Fibroblast of lung (primary cell): ENCODE measurements at regions not wholly inside any gene's neighbourhood (a gene's known extent, or its start where the extent isn't known, plus 50 kb on each side); places are given as distances from the start of the nearest gene placed in this dataset.

ENCODE experiments used
- DNase-seq, 2 donors: peaks; one replicate each; pipeline versions ENCODE4 v3.0.0 to v3.0.0-alpha.2; 2010; ENCODE audit warnings: low read depth in 2 of 2
- H2AFZ ChIP-seq: 2 replicates; pipeline ENCODE4 v1.5.1; 2012; ENCODE audit warnings: low read length, control low read depth, inconsistent platforms
- H3K27ac ChIP-seq: 2 replicates; pipeline ENCODE4 v1.5.1; 2011; ENCODE audit warnings: low read length, control low read depth; ENCODE audit not compliant: insufficient read depth
- H3K27me3 ChIP-seq: 2 replicates; pipeline ENCODE4 v1.5.1; 2011; ENCODE audit warnings: mild to moderate bottlenecking, low read length; ENCODE audit not compliant: control insufficient read depth, insufficient read depth
- H3K36me3 ChIP-seq: 2 replicates; pipeline ENCODE4 v1.5.1; 2011; ENCODE audit warnings: low read length; ENCODE audit not compliant: control insufficient read depth, insufficient read depth
- H3K4me1 ChIP-seq: 2 replicates; pipeline ENCODE4 v1.5.1; 2011; ENCODE audit warnings: low read length; ENCODE audit not compliant: control insufficient read depth, insufficient read depth; ENCODE audit errors: extremely low read depth
- H3K4me2 ChIP-seq: 2 replicates; pipeline ENCODE4 v1.5.1; 2011; ENCODE audit warnings: low read length, control low read depth; ENCODE audit not compliant: insufficient read depth; ENCODE audit errors: extremely low read depth
- H3K4me3 ChIP-seq, 4 experiments: fragments of 200-600 bp in 1 of 4; sonication (generic) in 1 of 4; replicated peaks in 1 of 4; 2 replicates each; pipeline ENCODE4 v1.5.1; 2011 to 2016; ENCODE audit warnings: low read length in 4 of 4, low read depth in 3 of 4, mild to moderate bottlenecking in 3 of 4, control low read depth in 2 of 4, inconsistent platforms in 1 of 4, mixed read lengths in 1 of 4; ENCODE audit not compliant: insufficient read depth in 1 of 4; ENCODE audit errors: control extremely low read depth in 1 of 4
- H3K79me2 ChIP-seq: 2 replicates; pipeline ENCODE4 v1.5.1; 2012; ENCODE audit warnings: mild to moderate bottlenecking, low read length, inconsistent platforms; ENCODE audit not compliant: control insufficient read depth, insufficient read depth
- H3K9ac ChIP-seq: 2 replicates; pipeline ENCODE4 v1.5.1; 2011; ENCODE audit warnings: mild to moderate bottlenecking, low read length, control low read depth; ENCODE audit not compliant: insufficient read depth
- H3K9me3 ChIP-seq: 2 replicates; pipeline ENCODE4 v1.5.1; 2012; ENCODE audit warnings: low read depth, low read length; ENCODE audit not compliant: control insufficient read depth, insufficient read depth
- H4K20me1 ChIP-seq: 2 replicates; pipeline ENCODE4 v1.5.1; 2011; ENCODE audit warnings: low read length; ENCODE audit not compliant: control insufficient read depth, insufficient read depth; ENCODE audit errors: extremely low read depth
- CTCF ChIP-seq, 2 donors: IDR thresholded peaks in 1 of 2; conservative IDR thresholded peaks in 1 of 2; 1 replicate in 1 of 2; 2 replicates in 1 of 2; pipeline ENCODE4 v1.5.1; 2011 to 2012; ENCODE audit warnings: low read length in 2 of 2, control low read depth in 1 of 2, inconsistent platforms in 1 of 2, low read depth in 1 of 2, mild to moderate bottlenecking in 1 of 2
- EZH2 ChIP-seq: IDR thresholded peaks from 2 replicates; pipeline ENCODE4 v1.5.1; 2012; ENCODE audit warnings: low read length, control low read depth, mild to moderate bottlenecking; ENCODE audit errors: missing control alignments

GRCh38 chr2:56128235-56128634 lies 55.6 kb upstream of the CCDC85A start:
- no peak overlapping the region for H3K9ac ChIP-seq
- no peaks in the 10 kb centered on the region for H4K20me1 ChIP-seq
- no peaks in the 10 kb centered on the region for H3K79me2 ChIP-seq
- no peak overlapping the region for H3K27ac ChIP-seq
- no peak for TF ChIP-seq CTCF (conservative IDR thresholded peaks at IDR 0.05 in 1 of 2, IDR thresholded peaks at IDR 0.05 in 1 of 2; ENCODE audit: low read depth in 1 of 2, low read length in 2 of 2)
- TF ChIP-seq EZH2, result no peak
- H3K4me3 ChIP-seq, result no peak overlapping the region
- no peaks in the 10 kb centered on the region for H3K9me3 ChIP-seq
- no peaks in the 10 kb centered on the region for H3K36me3 ChIP-seq
- no peaks in the 10 kb centered on the region for H3K4me1 ChIP-seq
- no peaks in the 10 kb centered on the region for H3K27me3 ChIP-seq
- no peak overlapping the region for H2AFZ ChIP-seq
- H3K4me2 ChIP-seq, result no peak overlapping the region
- no peak for DNase-seq

- no peak overlapping the region for H3K27ac ChIP-seq
- H3K27me3 ChIP-seq, result no peaks in the 10 kb centered on the region
- no peaks in the 10 kb centered on the region for H4K20me1 ChIP-seq
- peak; percentile 69 to 78 for TF ChIP-seq CTCF (conservative IDR thresholded peaks at IDR 0.05 in 1 of 2, IDR thresholded peaks at IDR 0.05 in 1 of 2; ENCODE audit: low read depth in 1 of 2, low read length in 2 of 2)
- TF ChIP-seq EZH2, result no peak
- H3K9me3 ChIP-seq, result no peaks in the 10 kb centered on the region
- DNase-seq, result peak; percentile 20 to 38
- H3K79me2 ChIP-seq, result no peaks in the 10 kb centered on the region
- H3K4me2 ChIP-seq, result no peak overlapping the region
- no peak overlapping the region for H3K9ac ChIP-seq
- no peaks in the 10 kb centered on the region for H3K4me1 ChIP-seq
- H2AFZ ChIP-seq, result no peak overlapping the region
- no peak overlapping the region for H3K4me3 ChIP-seq
- no peaks in the 10 kb centered on the region for H3K36me3 ChIP-seq
These were observed 53.2 kb upstream of the CCDC85A start for GRCh38 chr2:56130463-56131070.

DNA sequence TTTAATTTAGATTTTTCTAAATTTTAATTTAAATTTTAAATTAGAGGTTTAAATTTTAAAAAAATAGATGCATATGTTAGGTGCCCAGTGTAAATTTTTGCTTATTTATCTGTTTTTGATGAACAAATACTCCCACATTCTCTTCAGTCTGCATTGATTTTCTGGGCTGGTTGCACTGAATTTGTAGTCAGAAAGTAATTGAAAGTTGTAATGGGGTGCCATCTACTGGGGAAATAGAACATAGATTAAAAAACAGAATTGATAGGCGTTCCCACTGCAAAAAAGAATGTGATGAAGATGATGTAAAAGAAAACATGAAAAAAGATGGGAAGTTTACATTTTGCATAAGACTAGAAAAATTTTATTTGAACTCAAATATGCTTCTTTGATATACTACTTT lies 51.7 kb upstream of the CCDC85A start:
- H3K9ac ChIP-seq, result no peak overlapping the region
- peak; percentile 34 to 59 for DNase-seq
- no peaks in the 10 kb centered on the region for H3K4me1 ChIP-seq
- no peaks in the 10 kb centered on the region for H3K27me3 ChIP-seq
- H2AFZ ChIP-seq, result no peak overlapping the region
- no peak overlapping the region for H3K4me3 ChIP-seq
- no peak overlapping the region for H3K4me2 ChIP-seq
- no peak overlapping the region for H3K27ac ChIP-seq
- no peaks in the 10 kb centered on the region for H3K79me2 ChIP-seq
- no peaks in the 10 kb centered on the region for H3K9me3 ChIP-seq
- no peaks in the 10 kb centered on the region for H4K20me1 ChIP-seq
- H3K36me3 ChIP-seq, result no peaks in the 10 kb centered on the region
- TF ChIP-seq EZH2, result no peak
- TF ChIP-seq CTCF (conservative IDR thresholded peaks at IDR 0.05 in 1 of 2, IDR thresholded peaks at IDR 0.05 in 1 of 2; ENCODE audit: low read depth in 1 of 2, low read length in 2 of 2), result peak; percentile 39 to 46
